ENCODE measurements at regions not wholly inside any gene's neighbourhood (a gene's known extent, or its start where the extent isn't known, plus 50 kb on each side); places are given as distances from the start of the nearest gene placed in this dataset.
"Not testable (repeated sequence)": the region's sequence is repeated elsewhere in the genome, so short reads cannot be mapped to it uniquely, and the experiment has no call there.

DNA sequence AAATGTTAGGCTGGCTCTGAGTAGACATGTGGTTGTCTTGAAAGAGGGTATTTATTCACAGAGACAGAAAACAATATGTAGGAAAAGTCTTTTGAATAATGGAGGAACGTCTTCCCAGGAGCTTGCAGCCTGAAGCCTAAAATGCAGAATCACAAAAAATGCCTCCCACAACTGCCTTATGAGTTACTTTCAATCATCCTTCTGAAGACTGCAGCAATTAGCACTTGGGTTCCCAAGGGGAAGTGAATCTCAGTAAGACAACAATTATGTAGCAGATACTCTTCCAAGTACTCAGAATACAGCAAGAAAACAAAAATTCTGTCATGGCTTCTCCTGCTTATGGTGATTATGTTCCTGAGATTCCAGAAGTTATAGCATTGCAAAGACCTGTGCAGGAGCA is 166.6 kb upstream of the TBL1X start:
- intact Hi-C loops (cut with micrococcal nuclease): no loop called here
- Histone ChIP-seq H3K4me1 (ENCODE audit: control insufficient read depth in 2 of 2, insufficient read depth in 2 of 2, low read length in 2 of 2) (peaks cover 0 to 3% of the 10 kb centered on the region in 2 donors), H3K27ac (ENCODE audit: low read length in 2 of 2) (no peak overlapping the region), H3K4me2 (replicated peaks; ENCODE audit: low read depth, low read length, poor library complexity, severe bottlenecking) (no peak overlapping the region), H2AFZ (ENCODE audit: insufficient read depth, low read depth, low read length, poor library complexity, severe bottlenecking) (no peak overlapping the region), H3K4me3 (ENCODE audit: control extremely low read depth in 1 of 5, extremely low read depth in 1 of 5, insufficient read depth in 1 of 5, low read depth in 2 of 5, low read length in 4 of 5) (no peak overlapping the region), H4K20me1 (ENCODE audit: control insufficient read depth, insufficient read depth, low read length, poor library complexity, severe bottlenecking) (no peaks in the 10 kb centered on the region), H3K27me3 (replicated peaks in 1 of 4; ENCODE audit: control extremely low read depth in 1 of 4, control insufficient read depth in 3 of 4, insufficient read depth in 4 of 4, low read length in 3 of 4) (peaks cover 0 to 7% (median 3%) of the 10 kb centered on the region in 4 experiments), H3K36me3 (replicated peaks in 1 of 2; ENCODE audit: control extremely low read depth in 1 of 2, control insufficient read depth in 1 of 2, extremely low read depth in 1 of 2, insufficient read depth in 2 of 2, low read length in 1 of 2) (no peaks in the 10 kb centered on the region), H3K9ac (ENCODE audit: low read length) (no peak overlapping the region), H3K79me2 (ENCODE audit: control insufficient read depth, insufficient read depth, low read length) (no peaks in the 10 kb centered on the region), H3K9me3 (ENCODE audit: control extremely low read depth in 1 of 3, control insufficient read depth in 2 of 3, insufficient read depth in 1 of 3, low read length in 2 of 3) (no peaks in the 10 kb centered on the region)
- Mint-ChIP-seq H3K27ac (no peak overlapping the region), H3K4me1 (peaks cover 14% of the 10 kb centered on the region), H3K27me3 (peaks cover 6% of the 10 kb centered on the region), H3K9me3 (ENCODE audit: insufficient read depth) (no peaks in the 10 kb centered on the region), H3K4me3 (no peak overlapping the region)
- ChIA-PET CTCF (no interaction called here), POLR2A (no interaction called here)
- TF ChIP-seq, protein P1, sequence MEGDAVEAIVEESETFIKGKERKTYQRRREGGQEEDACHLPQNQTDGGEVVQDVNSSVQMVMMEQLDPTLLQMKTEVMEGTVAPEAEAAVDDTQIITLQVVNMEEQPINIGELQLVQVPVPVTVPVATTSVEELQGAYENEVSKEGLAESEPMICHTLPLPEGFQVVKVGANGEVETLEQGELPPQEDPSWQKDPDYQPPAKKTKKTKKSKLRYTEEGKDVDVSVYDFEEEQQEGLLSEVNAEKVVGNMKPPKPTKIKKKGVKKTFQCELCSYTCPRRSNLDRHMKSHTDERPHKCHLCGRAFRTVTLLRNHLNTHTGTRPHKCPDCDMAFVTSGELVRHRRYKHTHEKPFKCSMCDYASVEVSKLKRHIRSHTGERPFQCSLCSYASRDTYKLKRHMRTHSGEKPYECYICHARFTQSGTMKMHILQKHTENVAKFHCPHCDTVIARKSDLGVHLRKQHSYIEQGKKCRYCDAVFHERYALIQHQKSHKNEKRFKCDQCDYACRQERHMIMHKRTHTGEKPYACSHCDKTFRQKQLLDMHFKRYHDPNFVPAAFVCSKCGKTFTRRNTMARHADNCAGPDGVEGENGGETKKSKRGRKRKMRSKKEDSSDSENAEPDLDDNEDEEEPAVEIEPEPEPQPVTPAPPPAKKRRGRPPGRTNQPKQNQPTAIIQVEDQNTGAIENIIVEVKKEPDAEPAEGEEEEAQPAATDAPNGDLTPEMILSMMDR (IDR thresholded peaks at IDR 0.05): no peak
- no peak for TF ChIP-seq EZH2 (IDR thresholded peaks at IDR 0.05; ENCODE audit: borderline replicate concordance, insufficient read depth, low read depth, low read length, poor library complexity, severe bottlenecking)
- DNase-seq (no peak), ATAC-seq (ENCODE audit: low read depth) (no peak)
- WGBS (ENCODE audit: insufficient coverage): no CpG with 5 or more reads among the region's 1 CpG

DNA sequence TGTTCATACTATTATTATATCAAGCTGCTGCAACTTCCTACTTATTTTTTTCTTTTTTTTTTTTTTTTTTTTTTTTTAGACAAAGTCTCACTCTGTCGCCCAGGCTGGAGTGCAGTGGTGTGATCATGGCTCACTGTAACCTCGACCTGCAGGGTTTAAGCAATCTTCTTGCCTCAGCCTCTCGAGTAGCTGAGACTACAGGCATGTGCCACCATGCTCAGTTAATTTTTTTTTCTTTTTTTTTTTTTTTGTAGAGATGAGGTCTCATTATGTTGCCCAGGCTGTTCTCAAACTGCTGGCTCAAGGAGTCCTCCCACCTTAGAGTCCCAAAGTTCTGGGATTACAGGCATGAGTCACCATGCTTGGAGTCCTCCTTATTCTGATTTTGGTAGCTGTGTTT is 165.2 kb upstream of the TBL1X start:
- WGBS (ENCODE audit: insufficient coverage): no CpG with 5 or more reads among the region's 3 CpGs
- ATAC-seq (ENCODE audit: low read depth); H3K27ac Mint-ChIP-seq; H3K4me1 ChIP-seq (ENCODE audit: control insufficient read depth in 2 of 2, insufficient read depth in 2 of 2, low read length in 2 of 2); H4K20me1 ChIP-seq (ENCODE audit: control insufficient read depth, insufficient read depth, low read length, poor library complexity, severe bottlenecking); H3K27me3 Mint-ChIP-seq; H3K79me2 ChIP-seq (ENCODE audit: control insufficient read depth, insufficient read depth, low read length); H3K4me3 Mint-ChIP-seq; H3K27me3 ChIP-seq (replicated peaks in 1 of 4; ENCODE audit: control extremely low read depth in 1 of 4, control insufficient read depth in 3 of 4, insufficient read depth in 4 of 4, low read length in 3 of 4); H3K27ac ChIP-seq (ENCODE audit: low read length in 2 of 2); DNase-seq; H3K4me1 Mint-ChIP-seq; H3K9ac ChIP-seq (ENCODE audit: low read length); H3K9me3 ChIP-seq (ENCODE audit: control extremely low read depth in 1 of 3, control insufficient read depth in 2 of 3, insufficient read depth in 1 of 3, low read length in 2 of 3); H2AFZ ChIP-seq (ENCODE audit: insufficient read depth, low read depth, low read length, poor library complexity, severe bottlenecking); H3K4me2 ChIP-seq (replicated peaks; ENCODE audit: low read depth, low read length, poor library complexity, severe bottlenecking); intact Hi-C loops (cut with micrococcal nuclease); H3K36me3 ChIP-seq (replicated peaks in 1 of 2; ENCODE audit: control extremely low read depth in 1 of 2, control insufficient read depth in 1 of 2, extremely low read depth in 1 of 2, insufficient read depth in 2 of 2, low read length in 1 of 2); H3K9me3 Mint-ChIP-seq (ENCODE audit: insufficient read depth); H3K4me3 ChIP-seq (ENCODE audit: control extremely low read depth in 1 of 5, extremely low read depth in 1 of 5, insufficient read depth in 1 of 5, low read depth in 2 of 5, low read length in 4 of 5): not testable (repeated sequence)
- ChIA-PET POLR2A (interaction anchor here (0.6 kb wide), 1 partner anchor 34 kb away, joined by 3 read pairs; no protein-coding TSS in a partner anchor), CTCF (interaction anchor here (0.5 to 1.2 kb wide), 2 partner anchors 13 to 73 kb away, joined by 3 to 4 read pairs; no protein-coding TSS in a partner anchor)

Measured in B cell (primary cell).